ENCODE measurements at regions not wholly inside any gene's neighbourhood (a gene's known extent, or its start where the extent isn't known, plus 50 kb on each side); places are given as distances from the start of the nearest gene placed in this dataset.

DNA sequence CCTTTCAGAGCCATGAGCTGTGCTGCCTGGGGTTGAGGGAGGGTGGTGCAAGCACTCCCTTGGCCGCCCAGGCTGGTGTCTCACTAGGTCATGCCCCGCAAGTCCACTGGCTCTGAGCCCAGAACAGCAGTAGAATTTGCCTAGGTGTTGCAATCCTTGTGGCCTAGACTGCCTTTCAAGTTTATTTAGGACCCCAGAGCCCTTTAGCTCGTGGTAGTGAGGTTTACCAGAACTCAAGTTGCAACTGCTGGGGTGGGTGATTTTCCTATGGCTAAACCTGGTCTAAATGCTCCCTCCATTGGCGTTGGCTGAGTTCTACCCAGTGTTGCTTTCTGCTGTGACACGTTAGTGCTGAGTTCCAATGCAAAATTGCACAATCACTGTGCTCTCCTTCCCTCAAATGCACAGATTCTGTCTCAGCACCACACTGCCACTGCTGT lies 287.2 kb downstream of the BCAT1 start:
- intact Hi-C loops (cut with micrococcal nuclease) (no loop called here), dilution Hi-C loops (cut with MboI; ENCODE audit: extremely low pct_ligation_motif_present, low sequenced_read_pairs) (no loop called here)
- FAIRE-seq (no peak), DNase-seq (ENCODE audit: low read depth, low spot score) (no peak)
- no TSS peak for BruUV-seq (replicated peaks)
- Histone ChIP-seq H3K4me1 (ENCODE audit: control insufficient read depth, extremely low read depth, insufficient read depth, low read length) (no peaks in the 10 kb centered on the region), H3K9me3 (replicated peaks; ENCODE audit: control insufficient read depth, insufficient read depth, low read length) (no peaks in the 10 kb centered on the region), H3K9ac (replicated peaks; ENCODE audit: extremely low read depth, insufficient read depth, low read length) (no peak overlapping the region), H3K27me3 (ENCODE audit: control insufficient read depth in 2 of 2, insufficient read depth in 2 of 2, low read length in 2 of 2) (no peaks in the 10 kb centered on the region), H4K20me1 (replicated peaks; ENCODE audit: control insufficient read depth, extremely low read depth, insufficient read depth, low read length) (no peaks in the 10 kb centered on the region), H3K4me3 (replicated peaks in 1 of 3; ENCODE audit: insufficient read depth in 1 of 3, low read depth in 1 of 3, low read length in 3 of 3) (no peak overlapping the region), H3K79me2 (ENCODE audit: control insufficient read depth, insufficient read depth, low read length) (no peaks in the 10 kb centered on the region), H3K4me2 (ENCODE audit: insufficient read depth, low read length) (no peak overlapping the region), H2AFZ (ENCODE audit: low read depth, low read length) (no peak overlapping the region), H3K36me3 (ENCODE audit: control insufficient read depth in 2 of 2, extremely low read depth in 1 of 2, insufficient read depth in 2 of 2, low read length in 2 of 2) (no peaks in the 10 kb centered on the region), H3K27ac (ENCODE audit: insufficient read depth, low read depth, low read length) (no peak overlapping the region), H3K9me1 (replicated peaks; ENCODE audit: control insufficient read depth, extremely low read depth, insufficient read depth, low read length) (no peaks in the 10 kb centered on the region)
- TF ChIP-seq, protein P1, sequence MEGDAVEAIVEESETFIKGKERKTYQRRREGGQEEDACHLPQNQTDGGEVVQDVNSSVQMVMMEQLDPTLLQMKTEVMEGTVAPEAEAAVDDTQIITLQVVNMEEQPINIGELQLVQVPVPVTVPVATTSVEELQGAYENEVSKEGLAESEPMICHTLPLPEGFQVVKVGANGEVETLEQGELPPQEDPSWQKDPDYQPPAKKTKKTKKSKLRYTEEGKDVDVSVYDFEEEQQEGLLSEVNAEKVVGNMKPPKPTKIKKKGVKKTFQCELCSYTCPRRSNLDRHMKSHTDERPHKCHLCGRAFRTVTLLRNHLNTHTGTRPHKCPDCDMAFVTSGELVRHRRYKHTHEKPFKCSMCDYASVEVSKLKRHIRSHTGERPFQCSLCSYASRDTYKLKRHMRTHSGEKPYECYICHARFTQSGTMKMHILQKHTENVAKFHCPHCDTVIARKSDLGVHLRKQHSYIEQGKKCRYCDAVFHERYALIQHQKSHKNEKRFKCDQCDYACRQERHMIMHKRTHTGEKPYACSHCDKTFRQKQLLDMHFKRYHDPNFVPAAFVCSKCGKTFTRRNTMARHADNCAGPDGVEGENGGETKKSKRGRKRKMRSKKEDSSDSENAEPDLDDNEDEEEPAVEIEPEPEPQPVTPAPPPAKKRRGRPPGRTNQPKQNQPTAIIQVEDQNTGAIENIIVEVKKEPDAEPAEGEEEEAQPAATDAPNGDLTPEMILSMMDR (IDR thresholded peaks at IDR 0.05; ENCODE audit: extremely low read depth in 1 of 2, insufficient read depth in 1 of 2, low read depth in 1 of 2, low read length in 2 of 2): no peak
- TF ChIP-seq FOS (IDR thresholded peaks at IDR 0.05; ENCODE audit: borderline replicate concordance, insufficient read depth, low read length): no peak
- no peak for TF ChIP-seq MYC (IDR thresholded peaks at IDR 0.05; ENCODE audit: low read depth, low read length)
- TF ChIP-seq POLR2A (IDR thresholded peaks at IDR 0.05; ENCODE audit: low read depth, low read length): no peak
- no peak for TF ChIP-seq GATA2 (IDR thresholded peaks at IDR 0.05; ENCODE audit: insufficient read depth, insufficient read length, low read depth, low read length)
- TF ChIP-seq EZH2 (IDR thresholded peaks at IDR 0.05; ENCODE audit: borderline replicate concordance, low read depth, low read length, severe bottlenecking): no peak
- TF ChIP-seq, protein P2, sequence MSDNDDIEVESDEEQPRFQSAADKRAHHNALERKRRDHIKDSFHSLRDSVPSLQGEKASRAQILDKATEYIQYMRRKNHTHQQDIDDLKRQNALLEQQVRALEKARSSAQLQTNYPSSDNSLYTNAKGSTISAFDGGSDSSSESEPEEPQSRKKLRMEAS (IDR thresholded peaks at IDR 0.05; ENCODE audit: insufficient read depth, insufficient read length): no peak
- no peak for TF ChIP-seq POLR2AphosphoS5 (IDR thresholded peaks at IDR 0.05; ENCODE audit: insufficient read depth, low read depth, low read length)
- no peak for TF ChIP-seq JUN (IDR thresholded peaks at IDR 0.05; ENCODE audit: borderline replicate concordance, insufficient read depth, insufficient read length, low read depth)
- POLR2A ChIA-PET: no interaction called here
- CTCF ChIA-PET: no interaction called here
